K562 (cell line): ENCODE measurements at regions not wholly inside any gene's neighbourhood (a gene's known extent, or its start where the extent isn't known, plus 50 kb on each side); places are given as distances from the start of the nearest gene placed in this dataset.

Source experiments
- AFF1 ChIP-seq, 2 experiments: fragments of 450-650 bp; IDR thresholded peaks; 2 replicates each; pipeline ENCODE4 v1.6.1; 2018; ENCODE audit warnings: mild to moderate bottlenecking in 2 of 2, low read depth in 1 of 2; ENCODE audit not compliant: partially characterized antibody in 2 of 2
- CC2D1A ChIP-seq: fragments of 450-650 bp; IDR thresholded peaks from 2 replicates; pipeline ENCODE4 v1.6.1; 2017; ENCODE audit warnings: mild to moderate bottlenecking
- CEBPB ChIP-seq: fragments of 450-650 bp; IDR thresholded peaks from 2 replicates; pipeline ENCODE4 v1.6.1; 2016; ENCODE audit warnings: missing genetic modification characterization, missing compliant biosample characterization
- CHD1 ChIP-seq: fragments of 200-600 bp; sonication (generic); IDR thresholded peaks from one replicate; pipeline ENCODE4 v1.6.1; 2012; ENCODE audit warnings: mild to moderate bottlenecking, moderate library complexity, low read length, inconsistent platforms
- CREB5 ChIP-seq: fragments of 250-450 bp; sonication (Bioruptor Pico); IDR thresholded peaks from 2 replicates; pipeline ENCODE4 v1.5.0; 2020; ENCODE audit warnings: mild to moderate bottlenecking
- KDM1A ChIP-seq, 2 experiments: fragments of 450-650 bp; IDR thresholded peaks; 2 replicates each; pipeline ENCODE4 v1.6.1; 2016; ENCODE audit warnings: mild to moderate bottlenecking in 2 of 2
- MEF2A ChIP-seq: IDR thresholded peaks from 2 replicates; pipeline ENCODE4 v1.6.1; 2011; ENCODE audit warnings: low read depth, mild to moderate bottlenecking, low read length, moderate library complexity; ENCODE audit not compliant: control insufficient read depth
- NEUROD1 ChIP-seq: fragments of 150-350 bp; IDR thresholded peaks from 2 replicates; pipeline ENCODE4 v1.6.1; 2014; ENCODE audit warnings: borderline replicate concordance, low read length, low read depth; ENCODE audit not compliant: partially characterized antibody
- POLR2A ChIP-seq: fragments of 450-650 bp; conservative IDR thresholded peaks from 2 replicates; pipeline ENCODE4 v1.6.1; 2016
- RAD21 ChIP-seq, 2 experiments: fragments of 250-450 bp in 1 of 2; fragments of 450-650 bp in 1 of 2; sonication (Bioruptor Pico) in 1 of 2; formaldehyde crosslinking in 1 of 2; IDR thresholded peaks in 1 of 2; conservative IDR thresholded peaks in 1 of 2; 2 replicates each; pipeline versions ENCODE4 v1.4.0 to v1.8.0; 2020 to 2022; ENCODE audit warnings: mild to moderate bottlenecking in 2 of 2, moderate library complexity in 1 of 2
- RNF2 ChIP-seq: sonication (generic); IDR thresholded peaks from 2 replicates; pipeline ENCODE4 v1.6.1; 2016
- TF ChIP-seq, protein P1 (sequence below), 3 experiments: IDR thresholded peaks in 2 of 3; conservative IDR thresholded peaks in 1 of 3; 2 replicates each; pipeline ENCODE4 v1.5.1; 2011 to 2012; ENCODE audit warnings: low read length in 3 of 3, mild to moderate bottlenecking in 3 of 3, control low read depth in 2 of 3, improper control_type of control experiment in 1 of 3, inconsistent platforms in 1 of 3, low read depth in 1 of 3, mixed read lengths in 1 of 3, moderate library complexity in 1 of 3; ENCODE audit not compliant: insufficient read depth in 2 of 3
- TF ChIP-seq, protein P2 (sequence below), 2 experiments: fragments of 450-650 bp in 1 of 2; sonication (generic) in 1 of 2; formaldehyde crosslinking; conservative IDR thresholded peaks; 2 replicates each; pipeline versions ENCODE4 v1.4.0 to v1.8.1; 2020 to 2022; ENCODE audit warnings: mild to moderate bottlenecking in 1 of 2, missing genetic modification reagents in 1 of 2

DNA sequence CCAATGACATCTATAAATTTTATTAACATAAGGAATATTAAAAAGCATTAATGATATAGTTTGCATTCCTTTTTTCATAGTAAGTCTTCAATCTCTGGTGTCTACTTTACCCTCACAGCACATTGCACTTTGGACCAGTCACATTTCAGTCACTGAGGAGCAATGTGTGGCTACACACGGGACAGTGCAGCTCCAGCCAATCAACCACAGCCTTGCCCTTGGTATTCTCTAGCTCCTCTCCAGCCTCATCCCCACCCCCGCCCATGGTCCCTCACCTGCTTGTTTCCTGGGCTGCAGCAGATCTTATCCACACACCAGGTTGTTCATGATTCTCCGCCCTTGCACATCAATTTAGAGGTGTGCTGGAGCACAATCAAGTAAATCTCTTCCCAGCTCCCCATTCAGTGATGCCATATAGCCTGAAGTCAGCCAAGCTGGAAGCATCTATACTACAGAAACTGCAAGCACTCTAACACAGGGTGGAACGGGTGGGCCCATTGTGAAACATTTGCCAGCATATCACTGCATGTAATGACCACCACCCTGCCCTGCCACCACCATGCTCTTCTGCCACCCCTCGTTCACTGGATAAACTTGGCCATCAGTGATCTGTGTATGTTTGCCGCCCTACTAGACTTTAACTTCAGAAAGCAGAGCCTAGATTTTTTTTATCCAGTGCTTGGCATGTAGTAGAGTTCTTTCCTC lies 93.0 kb upstream of the SLC44A3 start:
- TF ChIP-seq CREB5 (CRISPR knock-in tag) (no peak), POLR2A (no peak), AFF1 (IDR thresholded peaks at IDR 0.05; ENCODE audit: low read depth in 1 of 2, partially characterized antibody in 2 of 2) (no peak), CHD1 (no peak), RNF2 (no peak), MEF2A (no peak), CEBPB (tag) (no peak), NEUROD1 (no peak), CC2D1A (no peak), RAD21 (CRISPR knock-in tag; conservative IDR thresholded peaks at IDR 0.05 in 1 of 2, IDR thresholded peaks at IDR 0.05 in 1 of 2) (no peak), KDM1A (IDR thresholded peaks at IDR 0.05) (no peak)
- TF ChIP-seq, protein P1, sequence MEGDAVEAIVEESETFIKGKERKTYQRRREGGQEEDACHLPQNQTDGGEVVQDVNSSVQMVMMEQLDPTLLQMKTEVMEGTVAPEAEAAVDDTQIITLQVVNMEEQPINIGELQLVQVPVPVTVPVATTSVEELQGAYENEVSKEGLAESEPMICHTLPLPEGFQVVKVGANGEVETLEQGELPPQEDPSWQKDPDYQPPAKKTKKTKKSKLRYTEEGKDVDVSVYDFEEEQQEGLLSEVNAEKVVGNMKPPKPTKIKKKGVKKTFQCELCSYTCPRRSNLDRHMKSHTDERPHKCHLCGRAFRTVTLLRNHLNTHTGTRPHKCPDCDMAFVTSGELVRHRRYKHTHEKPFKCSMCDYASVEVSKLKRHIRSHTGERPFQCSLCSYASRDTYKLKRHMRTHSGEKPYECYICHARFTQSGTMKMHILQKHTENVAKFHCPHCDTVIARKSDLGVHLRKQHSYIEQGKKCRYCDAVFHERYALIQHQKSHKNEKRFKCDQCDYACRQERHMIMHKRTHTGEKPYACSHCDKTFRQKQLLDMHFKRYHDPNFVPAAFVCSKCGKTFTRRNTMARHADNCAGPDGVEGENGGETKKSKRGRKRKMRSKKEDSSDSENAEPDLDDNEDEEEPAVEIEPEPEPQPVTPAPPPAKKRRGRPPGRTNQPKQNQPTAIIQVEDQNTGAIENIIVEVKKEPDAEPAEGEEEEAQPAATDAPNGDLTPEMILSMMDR (IDR thresholded peaks at IDR 0.05 in 2 of 3, conservative IDR thresholded peaks at IDR 0.05 in 1 of 3; ENCODE audit: insufficient read depth in 2 of 3, low read depth in 1 of 3, low read length in 3 of 3): no peak
- TF ChIP-seq, protein P2, sequence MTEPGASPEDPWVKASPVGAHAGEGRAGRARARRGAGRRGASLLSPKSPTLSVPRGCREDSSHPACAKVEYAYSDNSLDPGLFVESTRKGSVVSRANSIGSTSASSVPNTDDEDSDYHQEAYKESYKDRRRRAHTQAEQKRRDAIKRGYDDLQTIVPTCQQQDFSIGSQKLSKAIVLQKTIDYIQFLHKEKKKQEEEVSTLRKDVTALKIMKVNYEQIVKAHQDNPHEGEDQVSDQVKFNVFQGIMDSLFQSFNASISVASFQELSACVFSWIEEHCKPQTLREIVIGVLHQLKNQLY (CRISPR knock-in tag; conservative IDR thresholded peaks at IDR 0.05): no peak
